ENCODE measurements at regions not wholly inside any gene's neighbourhood (a gene's known extent, or its start where the extent isn't known, plus 50 kb on each side); places are given as distances from the start of the nearest gene placed in this dataset.

GRCh38 chr16:86885139-86885538, 306.8 kb downstream of the FOXL1 start (continued):
- no peak for TF ChIP-seq ASH2L (IDR thresholded peaks at IDR 0.05; ENCODE audit: borderline replicate concordance, low read depth)
- no peak for TF ChIP-seq ZSCAN29 (IDR thresholded peaks at IDR 0.05)

- POLR2A ChIA-PET = no interaction called here
- in situ Hi-C loops (cut with MboI) (no loop called here), intact Hi-C loops (cut with micrococcal nuclease; ENCODE audit: unreplicated experiment) (no loop called here)
- no peaks in the 10 kb centered on the region; a peak in 1 of 4 replicates for H3K27me3 ChIP-seq (replicated peaks in 1 of 2; ENCODE audit: control insufficient read depth in 2 of 2, insufficient read depth in 2 of 2, low read length in 1 of 2)
- RAD21 ChIA-PET (ENCODE audit: unreplicated experiment) = no interaction called here
- no TSS peak for BruUV-seq (replicated peaks)
- SMC1A ChIA-PET (ENCODE audit: uncharacterized antibody, unreplicated experiment) = no interaction called here
- H3K79me2 ChIP-seq (ENCODE audit: control insufficient read depth, insufficient read depth, low read length) = no peaks in the 10 kb centered on the region
- H3K36me3 ChIP-seq (ENCODE audit: control insufficient read depth in 2 of 2, insufficient read depth in 2 of 2, low read length in 1 of 2) = no peaks in the 10 kb centered on the region
- no peak for DNase-seq (ENCODE audit: low read depth, low spot score)
- H4K20me1 ChIP-seq (ENCODE audit: control insufficient read depth, insufficient read depth) = no peaks in the 10 kb centered on the region
- H3K4me1 ChIP-seq (ENCODE audit: control insufficient read depth, insufficient read depth, low read length) = no peaks in the 10 kb centered on the region
- H2AFZ ChIP-seq (ENCODE audit: control insufficient read depth, low read depth, low read length) = no peak overlapping the region
- H3K4me2 ChIP-seq (ENCODE audit: control insufficient read depth, insufficient read depth) = no peak overlapping the region
- H3K9ac ChIP-seq (ENCODE audit: control insufficient read depth, insufficient read depth, low read length) = no peak overlapping the region
- CTCF ChIA-PET = no interaction called here
- ATAC-seq = no peak
- WGBS (ENCODE audit: insufficient coverage, insufficient replicate concordance, low lambda C conversion rate, missing lambda C conversion rate) = 45% methylated on average over 1 of the region's 1 CpG
- H3K27ac ChIP-seq (ENCODE audit: control insufficient read depth, insufficient read depth) = no peak overlapping the region
- no peaks in the 10 kb centered on the region for H3K9me3 ChIP-seq (replicated peaks; ENCODE audit: control insufficient read depth, insufficient read depth, low read length)
- TF ChIP-seq ZBTB40 (IDR thresholded peaks at IDR 0.05; ENCODE audit: borderline replicate concordance) = peak; percentile 48; the same call in 1 of the 2 replicates
- TF ChIP-seq LARP7 (IDR thresholded peaks at IDR 0.05) = no peak
- no peak for FAIRE-seq
- no peak overlapping the region for H3K4me3 ChIP-seq
Measured at GRCh38 chr16:86886651-86887050, 308.3 kb downstream of the FOXL1 start.
